Left ventricle myocardium superior (tissue), 1 donor: ENCODE measurements at regions not wholly inside any gene's neighbourhood (a gene's known extent, or its start where the extent isn't known, plus 50 kb on each side); places are given as distances from the start of the nearest gene placed in this dataset.
"Not testable (repeated sequence)": the region's sequence is repeated elsewhere in the genome, so short reads cannot be mapped to it uniquely, and the experiment has no call there.

ENCODE experiments used
- ATAC-seq: fragments of 200-7000 bp; cut with Tn5 transposase; one replicate; pipeline ENCODE4 v1.9.1; 2020; ENCODE audit warnings: mild to moderate bottlenecking, moderate library complexity
- DNase-seq: peaks from one replicate; pipeline ENCODE4 v3.0.0-alpha.2; 2020
- intact Hi-C: fragments of 100-400 bp; cut with micrococcal nuclease; formaldehyde crosslinking; loops from one replicate; pipeline ENCODE4 v1.11.0; 2022
- donor health status: DM: no; HTN: yes; CAD: no; lungs with severe emphysema.

DNA sequence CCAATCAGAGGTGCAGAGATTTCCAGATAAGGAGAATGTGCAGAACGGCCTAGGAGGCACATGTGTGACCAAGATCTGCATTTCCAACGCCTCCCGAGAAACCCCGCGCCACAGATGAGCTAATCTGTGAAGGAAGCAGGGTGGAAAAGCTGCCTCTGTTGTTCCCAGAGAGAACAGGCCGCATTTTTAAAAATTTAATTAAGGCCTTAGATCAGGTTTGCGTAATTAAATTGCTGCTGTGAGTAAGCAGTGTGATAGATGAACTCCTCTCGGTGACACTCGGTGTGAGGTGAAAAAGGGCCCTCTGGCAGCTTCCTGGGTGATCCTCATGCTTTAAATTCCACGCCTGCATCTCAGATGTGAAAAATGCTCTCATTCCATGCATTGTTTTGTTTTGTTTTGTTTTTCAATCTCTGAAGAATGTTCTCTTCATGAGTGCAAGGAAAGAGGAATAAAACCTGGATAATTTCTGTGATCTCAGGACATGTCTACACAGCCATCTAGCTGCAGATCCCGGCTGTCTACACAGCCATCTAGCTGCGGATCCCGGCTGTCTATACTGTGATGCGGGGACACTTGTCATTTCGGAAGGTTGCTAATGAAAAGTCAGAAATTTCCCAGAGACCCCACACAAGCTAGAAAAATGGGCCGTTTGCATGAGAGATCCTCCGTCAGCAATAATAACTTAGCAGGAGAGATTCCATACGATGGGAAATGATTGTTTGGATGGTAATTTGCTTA, 1398.9 kb downstream of the BRD1 start:
- no peak for ATAC-seq
- DNase-seq: no peak
- intact Hi-C loops: no loop called here

- ATAC-seq (no peak), DNase-seq (no peak)
- intact Hi-C loops: no loop called here
Observed at GRCh38 chr22:48427731-48428211, 1399.9 kb downstream of the BRD1 start.

GRCh38 chr22:48426466-48427380, 1401.0 kb downstream of the BRD1 start:
- DNase-seq (no peak), ATAC-seq (no peak)
- intact Hi-C loops: no loop called here

DNA sequence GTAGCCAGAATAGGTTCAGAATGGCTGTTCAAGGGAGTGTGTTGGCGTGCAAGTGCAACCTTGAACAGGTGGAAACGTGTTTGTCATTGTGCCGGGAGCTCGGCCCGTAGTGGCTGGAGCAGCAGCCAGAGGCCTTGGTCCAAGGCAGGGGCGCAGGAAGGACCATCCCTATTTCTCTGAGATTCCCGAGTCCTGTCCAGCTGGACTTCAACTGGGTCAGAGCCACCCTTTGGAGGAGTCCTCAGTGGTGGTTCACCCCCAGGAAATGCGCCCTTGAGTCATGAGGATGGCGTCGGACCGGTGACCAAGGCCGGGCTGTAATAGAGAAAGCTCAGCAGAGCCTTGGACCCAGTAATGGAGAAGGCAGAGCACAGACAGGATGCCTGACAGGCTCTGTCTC, 1402.0 kb downstream of the BRD1 start:
- ATAC-seq (no peak), DNase-seq (no peak)
- intact Hi-C loops: no loop called here

DNA sequence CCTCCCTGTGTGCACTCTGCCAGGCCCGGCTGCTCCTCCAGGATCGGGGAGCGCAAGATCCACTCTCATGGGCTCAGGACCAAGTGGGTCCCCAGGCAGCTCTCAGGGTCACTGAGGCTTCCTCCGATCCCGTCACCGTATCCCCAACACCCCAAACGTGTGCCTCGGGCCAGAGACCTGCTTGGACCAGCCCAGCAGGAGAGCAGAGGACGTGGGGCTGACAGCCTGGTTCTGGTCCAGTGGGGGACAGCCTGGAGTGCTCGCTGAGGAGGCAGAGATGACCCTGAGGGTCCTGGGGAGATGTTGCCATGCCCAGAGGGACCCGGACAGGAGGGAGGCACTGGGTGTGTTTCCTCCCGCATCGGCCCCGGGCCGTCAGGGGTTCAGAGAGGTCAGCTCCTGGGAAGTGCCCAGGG, 1402.6 kb downstream of the BRD1 start:
- ATAC-seq (no peak), DNase-seq (no peak)
- intact Hi-C loops: no loop called here

DNA sequence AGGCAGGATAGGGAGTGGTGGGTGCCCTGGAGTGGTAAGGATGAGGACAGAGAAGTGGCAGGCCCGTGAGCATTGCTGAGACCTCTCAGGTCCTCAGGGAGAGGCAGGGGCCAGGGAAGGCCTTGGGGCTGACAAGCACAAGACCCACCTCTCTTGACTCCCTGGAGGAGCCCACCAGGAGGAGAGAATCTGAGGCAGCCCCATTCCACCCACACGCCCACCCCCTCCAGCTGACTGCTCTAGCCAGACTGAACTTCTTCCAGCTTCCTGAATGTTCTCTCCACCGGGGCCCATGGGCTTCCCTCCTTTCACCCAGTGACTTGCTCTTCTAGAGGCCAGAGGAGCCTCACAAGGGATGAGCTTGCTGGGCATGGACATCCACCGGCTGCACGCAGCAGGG, 1403.0 kb downstream of the BRD1 start:
- no peak for ATAC-seq
- intact Hi-C loops: no loop called here
- DNase-seq: no peak

GRCh38 chr22:48424201-48424627, 1403.5 kb downstream of the BRD1 start:
- ATAC-seq (no peak), DNase-seq (no peak)
- intact Hi-C loops: no loop called here

- no peak for ATAC-seq
- no peak for DNase-seq
- intact Hi-C loops: no loop called here
Observed at GRCh38 chr22:48423481-48423911, 1404.2 kb downstream of the BRD1 start.

- intact Hi-C loops: no loop called here
- no peak for DNase-seq
- no peak for ATAC-seq
Observed at GRCh38 chr22:48422900-48423480, 1404.7 kb downstream of the BRD1 start.

DNA sequence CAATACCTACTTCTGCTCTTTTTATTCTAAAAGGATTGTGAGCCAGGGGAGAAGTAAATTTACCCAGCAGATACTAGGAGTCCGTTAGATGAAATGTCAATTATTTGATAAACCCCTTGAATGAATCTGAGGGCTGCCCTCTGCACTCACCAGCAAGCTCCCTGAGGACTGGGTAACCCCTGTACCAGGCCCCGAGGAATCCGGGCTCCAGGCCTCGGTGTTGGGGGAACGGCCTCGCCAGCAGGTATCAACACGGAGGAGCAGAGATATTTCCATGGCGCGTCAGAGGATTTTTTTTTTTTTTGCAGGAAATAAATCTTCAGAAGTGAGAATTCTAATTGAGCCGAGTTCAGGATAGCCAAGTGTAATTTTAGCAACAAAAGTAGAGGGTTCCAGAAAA, 1408.8 kb downstream of the BRD1 start:
- ATAC-seq (no peak), DNase-seq (no peak)
- intact Hi-C loops: no loop called here

DNA sequence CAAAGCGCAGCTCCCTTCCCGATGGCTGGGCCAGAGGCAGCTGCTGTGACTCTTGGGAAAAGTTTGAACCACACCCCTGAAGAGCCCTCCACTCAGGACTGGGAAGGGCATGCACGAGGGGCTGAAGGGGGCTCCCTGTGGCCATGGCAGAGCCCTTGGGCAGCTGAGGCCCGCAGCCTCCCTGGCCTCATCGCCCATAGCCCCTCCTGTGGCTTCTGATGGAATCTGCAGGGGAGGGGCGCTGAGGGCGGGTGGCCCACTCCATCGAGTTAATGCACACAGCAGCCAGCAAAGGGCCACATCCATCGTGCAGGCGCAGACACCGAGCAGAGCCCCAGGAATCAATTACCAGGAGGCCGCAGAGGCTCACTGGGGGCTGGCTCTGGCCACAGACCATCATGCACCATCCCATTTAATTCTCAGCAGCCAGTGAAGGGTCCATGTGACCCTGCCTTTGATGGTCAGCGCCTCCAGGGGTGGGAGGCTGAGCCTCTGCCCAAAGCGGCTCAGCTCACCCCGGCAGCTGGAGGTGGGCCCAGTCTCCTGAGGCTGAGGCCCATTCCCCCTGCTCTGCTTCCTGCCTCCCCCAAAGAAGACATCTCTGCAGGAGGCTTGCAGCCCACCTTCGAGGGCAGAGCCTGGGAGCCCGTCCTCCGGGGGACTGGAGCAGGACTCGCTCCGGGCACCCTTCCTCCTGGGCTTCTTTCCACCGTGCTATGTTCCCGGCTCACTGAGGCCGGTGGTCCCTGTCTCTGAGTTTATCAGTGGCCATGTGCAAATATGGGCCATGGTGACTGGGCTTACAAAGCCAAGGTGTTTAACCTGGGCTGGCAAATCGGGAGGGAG, 1410.2 kb downstream of the BRD1 start:
- intact Hi-C loops: no loop called here
- no peak for DNase-seq

GRCh38 chr22:48416396-48417224, 1411.1 kb downstream of the BRD1 start:
- intact Hi-C loops: no loop called here
- DNase-seq (no peak), ATAC-seq (no peak)

More for the DNA sequence above, 1410.2 kb downstream of the BRD1 start:
- ATAC-seq: no peak

GRCh38 chr22:48415520-48415919, 1412.2 kb downstream of the BRD1 start:
- ATAC-seq (no peak), DNase-seq (no peak)
- intact Hi-C loops: no loop called here

GRCh38 chr22:48414651-48415050, 1413.0 kb downstream of the BRD1 start:
- DNase-seq: no peak
- ATAC-seq: no peak
- intact Hi-C loops: no loop called here

- ATAC-seq, DNase-seq, intact Hi-C loops: not testable (repeated sequence)
Observed at GRCh38 chr22:48412931-48413330, 1414.7 kb downstream of the BRD1 start.

GRCh38 chr22:48410536-48410935, 1417.1 kb downstream of the BRD1 start:
- ATAC-seq: no peak
- no peak for DNase-seq
- intact Hi-C loops: no loop called here

GRCh38 chr22:48407256-48407955, 1420.3 kb downstream of the BRD1 start:
- DNase-seq: no peak
- intact Hi-C loops: no loop called here
- no peak for ATAC-seq

DNA sequence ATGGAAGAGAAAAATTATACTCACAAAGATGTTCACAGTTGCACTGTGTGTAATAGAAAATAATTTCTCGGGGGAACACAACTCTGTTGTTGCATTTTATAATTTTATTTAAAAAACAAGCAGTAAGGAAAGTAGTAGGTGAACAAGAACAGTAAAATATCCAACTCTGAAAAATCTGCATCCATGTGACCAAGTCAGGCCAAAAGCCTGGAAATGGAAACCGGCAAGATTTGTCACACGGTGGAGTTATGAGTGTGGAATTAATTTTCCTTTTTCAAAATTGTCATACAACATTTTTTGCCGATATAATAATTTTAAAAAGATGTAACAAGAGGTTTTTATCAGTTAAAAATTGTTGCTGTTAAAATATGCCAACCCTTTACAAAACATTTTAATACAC, 1421.5 kb downstream of the BRD1 start:
- intact Hi-C loops: no loop called here
- no peak for ATAC-seq
- no peak for DNase-seq
